ENCODE measurements at regions not wholly inside any gene's neighbourhood (a gene's known extent, or its start where the extent isn't known, plus 50 kb on each side); places are given as distances from the start of the nearest gene placed in this dataset.
"Not testable (repeated sequence)": the region's sequence is repeated elsewhere in the genome, so short reads cannot be mapped to it uniquely, and the experiment has no call there.

GRCh38 chr15:22238959-22239805 lies 158.9 kb downstream of the OR4M2 start:
- H3K27ac Mint-ChIP-seq; H3K27me3 Mint-ChIP-seq (ENCODE audit: low read depth); H3K4me1 Mint-ChIP-seq (ENCODE audit: low read depth); intact Hi-C loops (cut with micrococcal nuclease); H3K36me3 Mint-ChIP-seq (ENCODE audit: low read depth); DNase-seq (ENCODE audit: low spot score); H3K4me3 Mint-ChIP-seq (ENCODE audit: low read depth); H3K9me3 Mint-ChIP-seq: not testable (repeated sequence)

- H3K27me3 Mint-ChIP-seq (ENCODE audit: low read depth) = no peaks in the 10 kb centered on the region
- H3K36me3 Mint-ChIP-seq (ENCODE audit: low read depth) = no peaks in the 10 kb centered on the region
- no peak overlapping the region for H3K4me3 Mint-ChIP-seq (ENCODE audit: low read depth)
- H3K9me3 Mint-ChIP-seq = no peaks in the 10 kb centered on the region
- no peak for DNase-seq (ENCODE audit: low spot score)
- H3K27ac Mint-ChIP-seq = no peak overlapping the region
- H3K4me1 Mint-ChIP-seq (ENCODE audit: low read depth) = no peaks in the 10 kb centered on the region
- intact Hi-C loops (cut with micrococcal nuclease) = no loop called here
Observed at GRCh38 chr15:22239806-22240180, 159.5 kb downstream of the OR4M2 start.

DNA sequence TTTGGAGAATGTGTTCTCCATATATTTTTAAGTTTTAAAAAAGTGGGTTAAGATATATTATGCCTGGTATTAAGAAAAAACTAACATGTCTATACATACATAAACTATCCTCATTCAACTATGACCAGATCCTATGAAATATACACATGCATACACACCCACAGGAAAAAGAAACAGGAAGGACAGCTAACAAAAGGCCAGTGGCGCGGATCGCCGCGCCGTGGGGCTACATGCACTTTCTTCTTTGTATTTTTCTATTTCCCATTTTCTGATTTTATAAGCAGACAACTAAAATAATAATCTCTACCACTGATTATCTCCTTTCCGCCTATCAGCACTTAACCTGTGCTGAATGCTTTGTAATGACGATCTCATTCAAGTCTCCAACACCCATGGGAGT lies 160.1 kb downstream of the OR4M2 start:
- peaks cover 3% of the 10 kb centered on the region for H3K4me1 Mint-ChIP-seq (ENCODE audit: low read depth)
- H3K36me3 Mint-ChIP-seq (ENCODE audit: low read depth) = no peaks in the 10 kb centered on the region
- no peaks in the 10 kb centered on the region for H3K27me3 Mint-ChIP-seq (ENCODE audit: low read depth)
- no peak overlapping the region for H3K4me3 Mint-ChIP-seq (ENCODE audit: low read depth)
- DNase-seq (ENCODE audit: low spot score) = no peak
- no peaks in the 10 kb centered on the region for H3K9me3 Mint-ChIP-seq
- no peak overlapping the region for H3K27ac Mint-ChIP-seq
- intact Hi-C loops (cut with micrococcal nuclease) = no loop called here

GRCh38 chr15:22240986-22241385 lies 160.7 kb downstream of the OR4M2 start:
- no peak overlapping the region for H3K27ac Mint-ChIP-seq
- H3K27me3 Mint-ChIP-seq (ENCODE audit: low read depth) = no peaks in the 10 kb centered on the region
- no peaks in the 10 kb centered on the region for H3K36me3 Mint-ChIP-seq (ENCODE audit: low read depth)
- DNase-seq (ENCODE audit: low spot score) = no peak
- intact Hi-C loops (cut with micrococcal nuclease) = no loop called here
- H3K4me3 Mint-ChIP-seq (ENCODE audit: low read depth) = no peak overlapping the region
- no peaks in the 10 kb centered on the region for H3K9me3 Mint-ChIP-seq
- H3K4me1 Mint-ChIP-seq (ENCODE audit: low read depth) = peaks cover 3% of the 10 kb centered on the region

GRCh38 chr15:22241451-22241850 lies 161.1 kb downstream of the OR4M2 start:
- DNase-seq (ENCODE audit: low spot score) = no peak
- H3K4me1 Mint-ChIP-seq (ENCODE audit: low read depth) = peaks cover 3% of the 10 kb centered on the region
- no peak overlapping the region for H3K27ac Mint-ChIP-seq
- H3K4me3 Mint-ChIP-seq (ENCODE audit: low read depth) = no peak overlapping the region
- intact Hi-C loops (cut with micrococcal nuclease) = no loop called here
- H3K9me3 Mint-ChIP-seq = no peaks in the 10 kb centered on the region
- H3K36me3 Mint-ChIP-seq (ENCODE audit: low read depth) = no peaks in the 10 kb centered on the region
- peaks cover 2% of the 10 kb centered on the region for H3K27me3 Mint-ChIP-seq (ENCODE audit: low read depth)

GRCh38 chr15:22242311-22242710 lies 162.0 kb downstream of the OR4M2 start:
- H3K4me1 Mint-ChIP-seq (ENCODE audit: low read depth); DNase-seq (ENCODE audit: low spot score); intact Hi-C loops (cut with micrococcal nuclease): not testable (repeated sequence)

DNA sequence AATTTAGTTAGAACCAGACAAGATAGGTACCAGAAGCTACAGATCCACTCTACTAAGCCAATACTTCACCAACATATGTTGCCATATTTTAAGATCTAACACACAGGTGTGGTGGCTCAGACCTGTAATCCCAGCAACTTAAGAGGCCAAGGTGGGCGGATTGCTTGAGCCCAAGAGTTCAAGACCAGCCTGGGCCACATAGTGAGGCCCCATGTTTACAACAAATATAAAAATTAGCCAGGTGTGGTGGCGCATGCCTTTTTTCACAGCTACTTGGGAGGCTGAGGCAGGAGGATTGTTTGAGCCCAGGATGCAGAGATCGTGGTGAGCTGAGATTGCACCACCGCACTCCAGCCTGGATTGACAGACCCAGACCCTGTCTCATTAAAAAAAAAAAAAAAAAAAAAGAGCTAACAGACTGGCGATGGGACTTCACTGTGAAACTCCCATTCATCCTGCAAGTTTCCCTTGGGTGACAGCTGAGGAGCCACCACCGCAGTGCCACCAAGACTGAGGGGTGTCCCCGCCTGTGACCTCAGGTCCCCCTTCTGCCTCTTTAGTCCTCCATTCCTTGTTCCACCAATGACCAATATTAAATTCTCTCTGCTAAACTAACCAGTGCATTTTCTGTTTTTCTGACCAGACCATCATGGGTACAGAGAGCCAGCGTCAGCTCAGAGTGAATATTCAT lies 163.3 kb downstream of the OR4M2 start:
- Mint-ChIP-seq H3K36me3 (ENCODE audit: low read depth) (no peaks in the 10 kb centered on the region), H3K9me3 (no peaks in the 10 kb centered on the region), H3K4me1 (ENCODE audit: low read depth) (peaks cover 3% of the 10 kb centered on the region), H3K27ac (no peak overlapping the region), H3K4me3 (ENCODE audit: low read depth) (no peak overlapping the region), H3K27me3 (ENCODE audit: low read depth) (peaks cover 2% of the 10 kb centered on the region)
- no peak for DNase-seq (ENCODE audit: low spot score)
- intact Hi-C loops (cut with micrococcal nuclease) = no loop called here

More at GRCh38 chr15:22242311-22242710, 162.0 kb downstream of the OR4M2 start:
- H3K9me3 Mint-ChIP-seq; H3K36me3 Mint-ChIP-seq (ENCODE audit: low read depth); H3K27me3 Mint-ChIP-seq (ENCODE audit: low read depth); H3K4me3 Mint-ChIP-seq (ENCODE audit: low read depth); H3K27ac Mint-ChIP-seq: not testable (repeated sequence)

DNA sequence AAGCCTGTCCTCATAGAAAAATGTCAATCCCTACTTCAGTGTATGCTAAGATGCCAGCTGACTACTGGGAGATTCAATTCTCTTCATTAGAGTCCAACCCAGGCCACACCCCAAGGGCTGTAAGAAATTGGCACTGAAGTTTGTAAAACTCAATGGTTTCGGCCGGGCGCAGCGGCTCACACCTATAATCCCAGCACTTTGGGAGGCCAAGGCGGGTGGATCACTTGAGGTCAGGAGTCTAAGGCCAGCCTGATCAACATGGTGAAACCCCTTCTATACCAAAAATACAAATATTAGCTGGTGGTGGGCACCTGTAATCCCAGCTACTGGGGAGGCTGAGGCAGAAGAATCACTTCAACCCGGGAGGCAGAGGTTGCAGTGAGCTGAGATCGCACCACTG lies 169.2 kb downstream of the OR4M2 start:
- H3K36me3 Mint-ChIP-seq (ENCODE audit: low read depth); H3K9me3 Mint-ChIP-seq; H3K27me3 Mint-ChIP-seq (ENCODE audit: low read depth); DNase-seq (ENCODE audit: low spot score); intact Hi-C loops (cut with micrococcal nuclease); H3K27ac Mint-ChIP-seq; H3K4me3 Mint-ChIP-seq (ENCODE audit: low read depth): not testable (repeated sequence)
- H3K4me1 Mint-ChIP-seq (ENCODE audit: low read depth) = peaks cover 12% of the 10 kb centered on the region

GRCh38 chr15:22250501-22251290 lies 170.4 kb downstream of the OR4M2 start:
- H3K4me1 Mint-ChIP-seq (ENCODE audit: low read depth) = peaks cover 17% of the 10 kb centered on the region
- H3K27me3 Mint-ChIP-seq (ENCODE audit: low read depth); intact Hi-C loops (cut with micrococcal nuclease); H3K9me3 Mint-ChIP-seq; H3K4me3 Mint-ChIP-seq (ENCODE audit: low read depth); H3K36me3 Mint-ChIP-seq (ENCODE audit: low read depth); DNase-seq (ENCODE audit: low spot score); H3K27ac Mint-ChIP-seq: not testable (repeated sequence)

GRCh38 chr15:22251422-22251821 lies 171.1 kb downstream of the OR4M2 start:
- intact Hi-C loops (cut with micrococcal nuclease) = no loop called here
- Mint-ChIP-seq H3K36me3 (ENCODE audit: low read depth) (no peaks in the 10 kb centered on the region), H3K4me1 (ENCODE audit: low read depth) (peaks cover 17% of the 10 kb centered on the region), H3K9me3 (no peaks in the 10 kb centered on the region), H3K27ac (no peak overlapping the region), H3K27me3 (ENCODE audit: low read depth) (peaks cover 6% of the 10 kb centered on the region), H3K4me3 (ENCODE audit: low read depth) (no peak overlapping the region)
- no peak for DNase-seq (ENCODE audit: low spot score)

DNA sequence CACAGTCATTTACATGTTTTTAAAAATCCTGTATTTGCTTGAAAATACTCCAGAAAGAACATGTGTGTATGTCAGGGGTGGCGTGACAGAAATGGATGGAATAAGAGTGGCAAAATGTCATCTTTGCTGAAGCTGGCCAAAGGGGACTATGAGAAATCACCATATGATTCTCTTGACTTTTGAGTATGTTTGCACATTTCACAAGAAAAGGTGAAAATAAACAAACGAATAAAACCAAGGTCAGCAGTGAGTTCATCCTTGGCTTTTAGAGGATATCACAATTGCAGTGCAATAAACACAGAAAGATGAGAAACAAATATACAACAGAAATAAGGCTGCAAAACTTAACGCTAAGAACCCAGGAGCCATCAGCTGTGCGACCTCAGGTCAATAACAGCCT lies 171.7 kb downstream of the OR4M2 start:
- intact Hi-C loops (cut with micrococcal nuclease); H3K36me3 Mint-ChIP-seq (ENCODE audit: low read depth); H3K9me3 Mint-ChIP-seq; H3K4me3 Mint-ChIP-seq (ENCODE audit: low read depth); DNase-seq (ENCODE audit: low spot score); H3K27me3 Mint-ChIP-seq (ENCODE audit: low read depth); H3K27ac Mint-ChIP-seq: not testable (repeated sequence)
- H3K4me1 Mint-ChIP-seq (ENCODE audit: low read depth) = peaks cover 17% of the 10 kb centered on the region

DNA sequence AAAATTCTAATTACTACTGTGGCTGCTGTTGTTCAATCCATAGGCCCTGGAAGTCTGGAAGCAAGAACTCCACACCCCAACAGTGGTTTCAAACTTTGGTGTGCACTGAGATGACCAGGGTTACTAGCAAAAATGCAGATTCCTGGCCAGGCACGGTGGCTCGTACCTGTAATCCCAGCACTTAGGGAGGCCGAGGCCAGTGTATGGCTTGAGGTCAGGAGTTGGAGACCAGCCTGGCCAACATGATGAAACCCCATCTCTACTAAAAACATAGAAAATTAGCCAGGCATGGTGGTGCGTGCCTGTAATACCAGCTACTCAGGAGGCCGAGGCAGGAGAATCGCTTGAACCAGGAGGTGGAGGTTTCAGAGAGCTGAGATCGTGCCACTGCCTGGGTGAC lies 172.2 kb downstream of the OR4M2 start:
- H3K4me3 Mint-ChIP-seq (ENCODE audit: low read depth); intact Hi-C loops (cut with micrococcal nuclease); H3K9me3 Mint-ChIP-seq; DNase-seq (ENCODE audit: low spot score); H3K36me3 Mint-ChIP-seq (ENCODE audit: low read depth); H3K27ac Mint-ChIP-seq; H3K27me3 Mint-ChIP-seq (ENCODE audit: low read depth): not testable (repeated sequence)
- peaks cover 17% of the 10 kb centered on the region for H3K4me1 Mint-ChIP-seq (ENCODE audit: low read depth)
